HepG2 (cell line): ENCODE measurements at regions not wholly inside any gene's neighbourhood (a gene's known extent, or its start where the extent isn't known, plus 50 kb on each side); places are given as distances from the start of the nearest gene placed in this dataset.

ENCODE experiments used
- MNT ChIP-seq: fragments of 450-650 bp; IDR thresholded peaks from 2 replicates; pipeline ENCODE4 v1.6.1; 2016
- POLR2AphosphoS2 ChIP-seq: IDR thresholded peaks from 2 replicates; pipeline ENCODE4 v1.6.1; 2011; ENCODE audit warnings: low read depth, low read length, improper control_type of control experiment
- SP1 ChIP-seq, 2 experiments: fragments of 450-650 bp in 1 of 2; sonication (generic) in 1 of 2; formaldehyde crosslinking in 1 of 2; IDR thresholded peaks; 2 replicates each; pipeline versions ENCODE4 v1.4.0 to v1.6.1; 2016 to 2020; ENCODE audit warnings: missing genetic modification reagents in 1 of 2
- TAF1 ChIP-seq: sonication (generic); formaldehyde crosslinking; IDR thresholded peaks from 2 replicates; pipeline ENCODE4 v1.4.0; 2020; ENCODE audit warnings: missing genetic modification reagents
- ZNF766 ChIP-seq: sonication (generic); formaldehyde crosslinking; IDR thresholded peaks from 2 replicates; pipeline ENCODE4 v1.5.0; 2020; ENCODE audit warnings: missing genetic modification reagents, borderline replicate concordance

GRCh38 chr2:94758546-94758945 lies 112.7 kb upstream of the TEKT4 start:
- TF ChIP-seq MNT (no peak), POLR2AphosphoS2 (no peak), ZNF766 (CRISPR knock-in tag) (no peak), SP1 (IDR thresholded peaks at IDR 0.05) (no peak), SP1 (CRISPR knock-in tag; IDR thresholded peaks at IDR 0.05) (no peak), TAF1 (CRISPR knock-in tag) (no peak)
